Adrenal gland (tissue), 5 donors: ENCODE measurements at regions not wholly inside any gene's neighbourhood (a gene's known extent, or its start where the extent isn't known, plus 50 kb on each side); places are given as distances from the start of the nearest gene placed in this dataset.

Experiments used
- CTCF ChIP-seq, 6 experiments: fragments of 450-650 bp in 4 of 6; fragments of 200-600 bp in 2 of 6; sonication (generic) in 1 of 6; IDR thresholded peaks; 1 replicate in 5 of 6; 2 replicates in 1 of 6; pipeline versions ENCODE4 v1.5.1 to v1.8.0; 2016 to 2021; ENCODE audit warnings: antibody characterized with exemption in 6 of 6, mild to moderate bottlenecking in 2 of 6, moderate library complexity in 1 of 6
- POLR2A ChIP-seq, 2 donors: fragments of 450-650 bp; IDR thresholded peaks; one replicate each; pipeline ENCODE4 v1.6.1; 2017; ENCODE audit warnings: antibody characterized with exemption in 2 of 2, mild to moderate bottlenecking in 2 of 2, moderate library complexity in 1 of 2
- donor health status: DM: no; HTN: no; CAD: no.

GRCh38 chr13:91045351-91046034 is 302.0 kb upstream of the MIR17HG start:
- TF ChIP-seq CTCF (IDR thresholded peaks at IDR 0.05) (no peak), POLR2A (IDR thresholded peaks at IDR 0.05) (no peak)
